Aorta (tissue), 5 donors: ENCODE measurements at regions not wholly inside any gene's neighbourhood (a gene's known extent, or its start where the extent isn't known, plus 50 kb on each side); places are given as distances from the start of the nearest gene placed in this dataset.

ENCODE experiments used
- ATAC-seq: fragments of 200-7000 bp; cut with Tn5 transposase; one replicate; pipeline ENCODE4 v1.9.1; 2022; ENCODE audit warnings: moderate library complexity; ENCODE audit not compliant: low FRiP score
- DNase-seq, 2 donors: peaks; one replicate each; pipeline ENCODE4 v3.0.0-alpha.2; 2020
- H3K27ac ChIP-seq, 2 donors: one replicate each; pipeline ENCODE4 v1.5.1; 2013; ENCODE audit warnings: low read length in 2 of 2, mild to moderate bottlenecking in 2 of 2, moderate library complexity in 2 of 2, control low read depth in 1 of 2, inconsistent platforms in 1 of 2, low read depth in 1 of 2
- H3K27me3 ChIP-seq, 2 donors: one replicate each; pipeline ENCODE4 v1.6.1; 2013; ENCODE audit warnings: control low read depth in 1 of 2, low read length in 1 of 2, mild to moderate bottlenecking in 1 of 2, moderate library complexity in 1 of 2; ENCODE audit not compliant: insufficient read depth in 2 of 2, control insufficient read depth in 1 of 2
- H3K36me3 ChIP-seq, 2 donors: one replicate each; pipeline ENCODE4 v1.6.1; 2013; ENCODE audit warnings: control low read depth in 1 of 2, low read length in 1 of 2, mild to moderate bottlenecking in 1 of 2; ENCODE audit not compliant: insufficient read depth in 2 of 2, control insufficient read depth in 1 of 2
- H3K4me1 ChIP-seq, 2 donors: one replicate each; pipeline ENCODE4 v1.6.1; 2013; ENCODE audit warnings: low read length in 2 of 2, control low read depth in 1 of 2, mild to moderate bottlenecking in 1 of 2, moderate library complexity in 1 of 2; ENCODE audit not compliant: insufficient read depth in 2 of 2, control insufficient read depth in 1 of 2
- H3K4me3 ChIP-seq, 2 donors: one replicate each; pipeline ENCODE4 v1.5.1; 2013; ENCODE audit warnings: low read length in 2 of 2, control low read depth in 1 of 2, mild to moderate bottlenecking in 1 of 2
- H3K9me3 ChIP-seq: one replicate; pipeline ENCODE4 v1.6.1; 2013; ENCODE audit warnings: mild to moderate bottlenecking, low read length; ENCODE audit not compliant: control insufficient read depth
- WGBS, 2 donors: extraction: QIAGEN DNeasy Blood & Tissue Kit; methylation state at CpG; one replicate each; pipeline ENCODE4 v1.1.7; 2013; 5-methylcytosine and 5-hydroxymethylcytosine counted together
- intact Hi-C, 2 donors: fragments of 100-400 bp; cut with DNase I; formaldehyde crosslinking; loops; one replicate each; pipeline versions ENCODE4 v1.14.2 to v1.15.0; 2022
- donor health status: healthy with polysubstance abuse.
- donor health status: Bipolar disorder and iron deficiency.
- donor health status: DM: no; HTN: no; CAD: no.
- donor health status: DM: no; HTN: no; CAD: no.
- donor health status: DM: yes; HTN: yes; CAD: no.

- Histone ChIP-seq H3K27me3 (peaks cover 0 to 1% of the 10 kb centered on the region in 2 donors), H3K4me1 (no peaks in the 10 kb centered on the region), H3K27ac (no peak overlapping the region), H3K4me3 (no peak overlapping the region), H3K9me3 (no peaks in the 10 kb centered on the region), H3K36me3 (no peaks in the 10 kb centered on the region)
- ATAC-seq (no peak), DNase-seq (no peak)
- intact Hi-C loops: no loop called here
Observed at GRCh38 chr2:56013475-56013874, 89.9 kb upstream of the EFEMP1 start.

GRCh38 chr2:56014046-56014730 is 90.6 kb upstream of the EFEMP1 start:
- no peak for ATAC-seq

GRCh38 chr2:56015711-56016115 is 92.1 kb upstream of the EFEMP1 start:
- Histone ChIP-seq H3K9me3 (no peaks in the 10 kb centered on the region), H3K27ac (no peak overlapping the region), H3K27me3 (peaks cover 0 to 1% of the 10 kb centered on the region in 2 donors), H3K36me3 (no peaks in the 10 kb centered on the region), H3K4me1 (no peaks in the 10 kb centered on the region), H3K4me3 (no peak overlapping the region)
- WGBS, 2 donors: 37 to 39% methylated on average over 4 of the region's 4 CpGs
- intact Hi-C loops: no loop called here
- ATAC-seq (no peak), DNase-seq (no peak)

More at GRCh38 chr2:56014046-56014730, 90.6 kb upstream of the EFEMP1 start:
- DNase-seq: no peak
- Histone ChIP-seq H3K36me3 (no peaks in the 10 kb centered on the region), H3K9me3 (no peaks in the 10 kb centered on the region), H3K4me3 (no peak overlapping the region), H3K4me1 (no peaks in the 10 kb centered on the region), H3K27me3 (peaks cover 0 to 1% of the 10 kb centered on the region in 2 donors), H3K27ac (no peak overlapping the region)
- WGBS, 2 donors: 81 to 82% methylated on average over 8 of the region's 8 CpGs
- intact Hi-C loops: no loop called here

- Histone ChIP-seq H3K36me3 (no peaks in the 10 kb centered on the region), H3K9me3 (no peaks in the 10 kb centered on the region), H3K27ac (no peak overlapping the region), H3K4me3 (no peak overlapping the region), H3K27me3 (peaks cover 0 to 1% of the 10 kb centered on the region in 2 donors), H3K4me1 (no peaks in the 10 kb centered on the region)
- DNase-seq (no peak), ATAC-seq (no peak)
- intact Hi-C loops: no loop called here
Observed at GRCh38 chr2:56017784-56018183, 94.2 kb upstream of the EFEMP1 start.

GRCh38 chr2:56018267-56018666 is 94.7 kb upstream of the EFEMP1 start:
- no peak for ATAC-seq
- intact Hi-C loops: no loop called here
- WGBS, 2 donors: 89 to 90% methylated on average over 8 of the region's 8 CpGs
- Histone ChIP-seq H3K27me3 (peaks cover 0 to 1% of the 10 kb centered on the region in 2 donors), H3K4me3 (no peak overlapping the region), H3K4me1 (no peaks in the 10 kb centered on the region), H3K9me3 (no peaks in the 10 kb centered on the region), H3K36me3 (no peaks in the 10 kb centered on the region), H3K27ac (no peak overlapping the region)
- no peak for DNase-seq

- DNase-seq (no peak), ATAC-seq (no peak)
- no peaks in the 10 kb centered on the region for H3K36me3 ChIP-seq
- H3K4me1 ChIP-seq: no peaks in the 10 kb centered on the region
- WGBS, 2 donors: 53 to 58% methylated on average over 5 of the region's 5 CpGs
- H3K9me3 ChIP-seq: no peaks in the 10 kb centered on the region
- intact Hi-C loops: no loop called here
- no peak overlapping the region for H3K27ac ChIP-seq
- no peaks in the 10 kb centered on the region for H3K27me3 ChIP-seq
- H3K4me3 ChIP-seq: no peak overlapping the region
Observed at GRCh38 chr2:56021136-56021474, 97.5 kb upstream of the EFEMP1 start.

GRCh38 chr2:56021579-56021978 is 98.0 kb upstream of the EFEMP1 start:
- ATAC-seq: no peak
- no peaks in the 10 kb centered on the region for H3K27me3 ChIP-seq
- H3K36me3 ChIP-seq: no peaks in the 10 kb centered on the region
- no peak overlapping the region for H3K4me3 ChIP-seq
- no peaks in the 10 kb centered on the region for H3K9me3 ChIP-seq
- H3K27ac ChIP-seq: no peak overlapping the region
- no peaks in the 10 kb centered on the region for H3K4me1 ChIP-seq
- intact Hi-C loops: no loop called here
- 95% methylated on average over 5 of the region's 5 CpGs for WGBS, 2 donors
- no peak for DNase-seq

GRCh38 chr2:56025469-56026193 is 102.0 kb upstream of the EFEMP1 start:
- Histone ChIP-seq H3K4me1 (no peaks in the 10 kb centered on the region), H3K27me3 (no peaks in the 10 kb centered on the region), H3K9me3 (no peaks in the 10 kb centered on the region), H3K27ac (no peak overlapping the region), H3K4me3 (no peak overlapping the region), H3K36me3 (no peaks in the 10 kb centered on the region)
- DNase-seq (no peak), ATAC-seq (no peak)
- WGBS, 2 donors: 70 to 74% methylated on average over 1 of the region's 1 CpG
- intact Hi-C loops: no loop called here

- 78 to 85% methylated on average over 2 of the region's 2 CpGs for WGBS, 2 donors
- H3K27ac ChIP-seq: no peak overlapping the region
- no peaks in the 10 kb centered on the region for H3K27me3 ChIP-seq
- H3K4me1 ChIP-seq: no peaks in the 10 kb centered on the region
- intact Hi-C loops: no loop called here
- H3K36me3 ChIP-seq: no peaks in the 10 kb centered on the region
- DNase-seq (no peak), ATAC-seq (no peak)
- no peaks in the 10 kb centered on the region for H3K9me3 ChIP-seq
- H3K4me3 ChIP-seq: no peak overlapping the region
Observed at GRCh38 chr2:56026828-56027227, 103.2 kb upstream of the EFEMP1 start.
